ENCODE measurements at regions not wholly inside any gene's neighbourhood (a gene's known extent, or its start where the extent isn't known, plus 50 kb on each side); places are given as distances from the start of the nearest gene placed in this dataset.

- TF ChIP-seq CTCF (IDR thresholded peaks at IDR 0.05), result no peak
- no peak for TF ChIP-seq POLR2A (IDR thresholded peaks at IDR 0.05)
- TF ChIP-seq EP300 (IDR thresholded peaks at IDR 0.05), result no peak
Observed at GRCh38 chr12:24223926-24224325, 274.5 kb upstream of the SOX5 start.
